Activated CD4-positive, alpha-beta memory T cell treated with anti-CD3 and anti-CD28 coated beads for 36 hours (primary cell): ENCODE measurements at regions not wholly inside any gene's neighbourhood (a gene's known extent, or its start where the extent isn't known, plus 50 kb on each side); places are given as distances from the start of the nearest gene placed in this dataset.
"Not testable (repeated sequence)": the region's sequence is repeated elsewhere in the genome, so short reads cannot be mapped to it uniquely, and the experiment has no call there.

Source experiments
- CTCF ChIA-PET: fragments of 350-600 bp; sonication (Branson Sonifier 250); formaldehyde crosslinking; loops from one replicate; lab custom pipeline; 2021; ENCODE audit warnings: antibody characterized with exemption, inconsistent platforms; lab: Charles Lee
- POLR2A ChIA-PET: fragments of 350-600 bp; sonication (Branson Sonifier 250); formaldehyde crosslinking; loops from one replicate; lab custom pipeline; 2021; ENCODE audit warnings: antibody characterized with exemption; lab: Charles Lee
- DNase-seq: peaks from one replicate; pipeline ENCODE4 v3.0.0-alpha.2; 2020
- H3K27ac Mint-ChIP-seq: one replicate; pipeline ENCODE4 v1.8.0; 2021; ENCODE audit warnings: mixed read lengths
- H3K27me3 Mint-ChIP-seq: one replicate; pipeline ENCODE4 v1.8.0; 2021; ENCODE audit warnings: mixed read lengths
- H3K36me3 Mint-ChIP-seq: one replicate; pipeline ENCODE4 v1.8.0; 2021; ENCODE audit warnings: mixed read lengths
- H3K4me1 Mint-ChIP-seq: one replicate; pipeline ENCODE4 v1.8.0; 2021; ENCODE audit warnings: low read depth, mixed read lengths
- H3K4me3 Mint-ChIP-seq: one replicate; pipeline ENCODE4 v1.8.0; 2021; ENCODE audit warnings: mild to moderate bottlenecking, mixed read lengths
- H3K9me3 Mint-ChIP-seq: one replicate; pipeline ENCODE4 v1.8.0; 2021; ENCODE audit warnings: mixed read lengths
- intact Hi-C: fragments of 100-400 bp; cut with micrococcal nuclease; formaldehyde crosslinking; loops from one replicate; pipeline ENCODE4 v1.15.1; 2023

GRCh38 chr17:63082952-63083351 is 116.9 kb downstream of the TANC2 start:
- no peaks in the 10 kb centered on the region for H3K4me1 Mint-ChIP-seq
- no peaks in the 10 kb centered on the region for H3K9me3 Mint-ChIP-seq
- no peaks in the 10 kb centered on the region for H3K27me3 Mint-ChIP-seq
- ChIA-PET CTCF (interaction anchor here (1.2 to 4.5 kb wide), 3 partner anchors 9 to 395 kb away, joined by 3 to 45 read pairs (median 3); no protein-coding TSS in a partner anchor), POLR2A (no interaction called here)
- no peak overlapping the region for H3K4me3 Mint-ChIP-seq
- no peak for DNase-seq
- intact Hi-C loops = loop anchor here (1.0 kb wide), 1 partner anchor 323 kb away; no protein-coding TSS in a partner anchor
- no peak overlapping the region for H3K27ac Mint-ChIP-seq
- H3K36me3 Mint-ChIP-seq = no peaks in the 10 kb centered on the region

GRCh38 chr17:63086483-63087185 is 120.6 kb downstream of the TANC2 start:
- intact Hi-C loops = no loop called here
- no peak overlapping the region for H3K4me3 Mint-ChIP-seq
- ChIA-PET POLR2A (no interaction called here), CTCF (no interaction called here)
- H3K4me1 Mint-ChIP-seq = no peaks in the 10 kb centered on the region
- no peaks in the 10 kb centered on the region for H3K27me3 Mint-ChIP-seq
- H3K9me3 Mint-ChIP-seq = no peaks in the 10 kb centered on the region
- no peak for DNase-seq
- H3K36me3 Mint-ChIP-seq = no peaks in the 10 kb centered on the region
- H3K27ac Mint-ChIP-seq = no peak overlapping the region

DNA sequence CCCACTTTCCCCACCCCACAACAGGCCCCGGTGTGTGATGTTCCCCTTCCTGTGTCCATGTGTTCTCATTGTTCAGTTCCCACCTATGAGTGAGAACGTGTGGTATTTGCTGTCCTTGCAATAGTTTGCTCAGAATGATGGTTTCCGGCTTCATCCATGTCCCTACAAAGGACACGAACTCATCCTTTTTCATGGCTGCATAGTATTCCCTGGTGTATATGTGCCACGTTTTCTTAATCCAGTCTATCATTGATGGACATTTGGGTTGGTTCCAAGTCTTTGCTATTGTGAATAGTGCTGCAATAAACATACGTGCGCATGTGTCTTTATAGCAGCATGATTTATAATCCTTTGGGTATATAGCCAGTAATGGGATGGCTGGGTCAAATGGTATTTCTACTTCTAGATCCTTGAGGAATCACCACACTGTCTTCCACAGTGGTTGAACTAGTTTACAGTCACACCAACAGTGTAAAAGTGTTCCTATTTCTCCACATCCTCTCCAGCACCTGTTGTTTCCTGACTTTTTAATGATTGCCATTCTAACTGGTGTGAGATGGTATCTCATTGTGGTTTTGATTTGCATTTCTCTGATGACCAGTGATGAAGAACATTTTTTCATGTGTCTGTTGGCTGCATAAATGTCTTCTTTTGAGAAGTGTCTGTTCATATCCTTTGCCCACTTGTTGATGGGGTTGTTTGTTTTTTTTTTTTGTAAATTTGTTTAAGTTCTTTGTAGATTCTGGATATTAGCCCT is 124.5 kb downstream of the TANC2 start:
- H3K27ac Mint-ChIP-seq, POLR2A ChIA-PET, H3K9me3 Mint-ChIP-seq, H3K4me1 Mint-ChIP-seq, DNase-seq, CTCF ChIA-PET, intact Hi-C loops, H3K27me3 Mint-ChIP-seq, H3K36me3 Mint-ChIP-seq, H3K4me3 Mint-ChIP-seq: not testable (repeated sequence)

GRCh38 chr17:63091909-63092308 is 125.9 kb downstream of the TANC2 start:
- H3K27ac Mint-ChIP-seq, H3K36me3 Mint-ChIP-seq, H3K4me1 Mint-ChIP-seq, POLR2A ChIA-PET, H3K4me3 Mint-ChIP-seq, H3K9me3 Mint-ChIP-seq, intact Hi-C loops, DNase-seq, H3K27me3 Mint-ChIP-seq: not testable (repeated sequence)
- CTCF ChIA-PET = interaction anchor here (1.7 kb wide), 1 partner anchor 314 kb away, joined by 7 read pairs; no protein-coding TSS in a partner anchor

- DNase-seq = no peak
- ChIA-PET POLR2A (no interaction called here), CTCF (no interaction called here)
- intact Hi-C loops = no loop called here
- no peak overlapping the region for H3K27ac Mint-ChIP-seq
- no peaks in the 10 kb centered on the region for H3K36me3 Mint-ChIP-seq
- H3K9me3 Mint-ChIP-seq = no peaks in the 10 kb centered on the region
- no peak overlapping the region for H3K4me3 Mint-ChIP-seq
- H3K4me1 Mint-ChIP-seq = no peaks in the 10 kb centered on the region
- no peaks in the 10 kb centered on the region for H3K27me3 Mint-ChIP-seq
Observed at GRCh38 chr17:63094631-63095030, 128.6 kb downstream of the TANC2 start.

GRCh38 chr17:63095459-63095858 is 129.4 kb downstream of the TANC2 start:
- no peak overlapping the region for H3K27ac Mint-ChIP-seq
- intact Hi-C loops = no loop called here
- no peak for DNase-seq
- H3K9me3 Mint-ChIP-seq = no peaks in the 10 kb centered on the region
- CTCF ChIA-PET = no interaction called here
- H3K4me1 Mint-ChIP-seq = no peaks in the 10 kb centered on the region
- POLR2A ChIA-PET = no interaction called here
- H3K36me3 Mint-ChIP-seq = no peaks in the 10 kb centered on the region
- H3K27me3 Mint-ChIP-seq = no peaks in the 10 kb centered on the region
- no peak overlapping the region for H3K4me3 Mint-ChIP-seq

- H3K9me3 Mint-ChIP-seq = no peaks in the 10 kb centered on the region
- CTCF ChIA-PET = no interaction called here
- no peak overlapping the region for H3K4me3 Mint-ChIP-seq
- intact Hi-C loops = no loop called here
- DNase-seq = no peak
- H3K36me3 Mint-ChIP-seq = no peaks in the 10 kb centered on the region
- H3K4me1 Mint-ChIP-seq = no peaks in the 10 kb centered on the region
- POLR2A ChIA-PET = no interaction called here
- no peaks in the 10 kb centered on the region for H3K27me3 Mint-ChIP-seq
- H3K27ac Mint-ChIP-seq = no peak overlapping the region
Observed at GRCh38 chr17:63095879-63096278, 129.8 kb downstream of the TANC2 start.

DNA sequence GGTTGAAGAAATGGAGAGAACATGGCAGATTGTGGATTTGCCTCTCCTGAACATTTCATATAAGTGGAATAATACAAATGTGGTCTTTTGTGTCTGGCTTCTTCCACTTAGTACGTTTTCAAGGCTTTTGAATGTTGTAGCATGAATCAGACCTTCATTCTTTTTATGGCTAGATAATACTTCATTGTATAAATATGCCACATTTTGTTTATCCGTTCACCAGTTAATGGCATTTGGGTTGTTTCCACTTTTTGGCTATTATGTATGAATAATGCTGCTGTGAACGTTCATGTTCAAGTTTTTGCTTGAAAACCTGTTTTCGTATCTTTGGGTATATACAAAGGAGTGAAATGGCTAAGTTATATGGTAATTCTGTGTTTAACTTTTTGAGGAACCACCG is 130.4 kb downstream of the TANC2 start:
- no peaks in the 10 kb centered on the region for H3K9me3 Mint-ChIP-seq
- POLR2A ChIA-PET = no interaction called here
- no peaks in the 10 kb centered on the region for H3K36me3 Mint-ChIP-seq
- intact Hi-C loops = no loop called here
- no peaks in the 10 kb centered on the region for H3K4me1 Mint-ChIP-seq
- H3K4me3 Mint-ChIP-seq = no peak overlapping the region
- no peak overlapping the region for H3K27ac Mint-ChIP-seq
- CTCF ChIA-PET = no interaction called here
- DNase-seq = no peak
- H3K27me3 Mint-ChIP-seq = no peaks in the 10 kb centered on the region

DNA sequence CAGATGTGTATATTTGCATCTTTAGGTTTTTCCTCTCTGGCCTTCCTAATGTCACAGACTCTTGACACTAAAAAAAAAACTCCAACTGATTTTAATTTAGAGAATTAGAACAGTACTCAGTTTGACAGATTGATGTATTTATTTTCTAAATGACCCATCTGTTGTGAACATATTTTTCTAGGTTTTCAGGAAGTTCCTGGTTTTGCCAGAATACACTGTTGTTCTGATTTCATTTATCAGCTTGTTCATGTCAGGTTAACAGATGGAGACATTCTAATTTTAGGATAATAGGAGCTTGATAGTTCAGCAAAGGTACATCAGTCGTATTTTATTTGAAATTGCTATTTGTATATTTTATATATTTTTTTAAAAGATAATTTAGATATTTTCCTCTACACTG is 133.4 kb downstream of the TANC2 start:
- no peaks in the 10 kb centered on the region for H3K4me1 Mint-ChIP-seq
- DNase-seq = no peak
- H3K27ac Mint-ChIP-seq = no peak overlapping the region
- POLR2A ChIA-PET = no interaction called here
- intact Hi-C loops = no loop called here
- H3K4me3 Mint-ChIP-seq = no peak overlapping the region
- peaks cover 3% of the 10 kb centered on the region for H3K36me3 Mint-ChIP-seq
- H3K9me3 Mint-ChIP-seq = no peaks in the 10 kb centered on the region
- CTCF ChIA-PET = no interaction called here
- H3K27me3 Mint-ChIP-seq = no peaks in the 10 kb centered on the region

- DNase-seq = no peak
- Mint-ChIP-seq H3K36me3 (peaks cover 3% of the 10 kb centered on the region), H3K9me3 (no peaks in the 10 kb centered on the region), H3K27me3 (no peaks in the 10 kb centered on the region), H3K4me1 (no peaks in the 10 kb centered on the region), H3K4me3 (no peak overlapping the region), H3K27ac (no peak overlapping the region)
- POLR2A ChIA-PET = no interaction called here
- CTCF ChIA-PET = no interaction called here
- intact Hi-C loops = no loop called here
Observed at GRCh38 chr17:63102034-63102433, 136.0 kb downstream of the TANC2 start.

- DNase-seq = no peak
- Mint-ChIP-seq H3K27me3 (no peaks in the 10 kb centered on the region), H3K9me3 (no peaks in the 10 kb centered on the region), H3K4me3 (no peak overlapping the region), H3K27ac (no peak overlapping the region), H3K36me3 (peaks cover 3% of the 10 kb centered on the region), H3K4me1 (no peaks in the 10 kb centered on the region)
- ChIA-PET CTCF (no interaction called here), POLR2A (no interaction called here)
- intact Hi-C loops = no loop called here
Observed at GRCh38 chr17:63106050-63106449, 140.0 kb downstream of the TANC2 start.

DNA sequence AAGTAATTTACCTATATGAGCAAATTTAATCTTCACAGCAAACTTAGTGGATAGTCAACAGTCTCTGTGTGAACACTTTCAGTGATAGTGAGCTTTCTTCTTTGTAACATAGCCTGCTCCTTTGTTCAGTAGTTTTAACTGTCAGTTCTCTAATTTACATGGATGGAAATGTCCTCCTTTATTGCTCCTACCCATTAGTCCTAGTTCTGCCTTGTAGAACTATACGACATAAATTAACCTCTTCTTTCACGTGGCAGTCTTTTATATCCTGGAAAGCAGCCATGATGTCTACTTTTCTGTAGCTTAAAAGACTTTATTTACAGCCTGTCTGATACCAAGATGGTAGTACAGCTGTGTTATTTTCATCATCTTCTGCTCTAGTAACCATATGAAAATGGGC is 143.6 kb downstream of the TANC2 start:
- POLR2A ChIA-PET = no interaction called here
- Mint-ChIP-seq H3K27ac (no peak overlapping the region), H3K9me3 (no peaks in the 10 kb centered on the region), H3K36me3 (no peaks in the 10 kb centered on the region), H3K4me3 (no peak overlapping the region), H3K27me3 (no peaks in the 10 kb centered on the region), H3K4me1 (no peaks in the 10 kb centered on the region)
- intact Hi-C loops = no loop called here
- CTCF ChIA-PET = interaction anchor here (1.1 kb wide), 1 partner anchor 297 kb away, joined by 3 read pairs; no protein-coding TSS in a partner anchor
- no peak for DNase-seq
